ENCODE measurements at regions not wholly inside any gene's neighbourhood (a gene's known extent, or its start where the extent isn't known, plus 50 kb on each side); places are given as distances from the start of the nearest gene placed in this dataset.

GRCh38 chr11:29353833-29354232 is 663.0 kb downstream of the KCNA4 start:
- CTCF ChIA-PET = no interaction called here
- ATAC-seq (ENCODE audit: poor library complexity) = no peak
- no peaks in the 10 kb centered on the region for H3K9me3 ChIP-seq (ENCODE audit: control insufficient read depth in 1 of 2, insufficient read depth in 1 of 2, low read length in 2 of 2)
- no peaks in the 10 kb centered on the region for H3K36me3 ChIP-seq (ENCODE audit: insufficient read depth, low read length)
- intact Hi-C loops (cut with DNase I, micrococcal nuclease) = no loop called here
- Mint-ChIP-seq H3K9me3 (no peaks in the 10 kb centered on the region), H3K4me1 (ENCODE audit: low read depth) (no peaks in the 10 kb centered on the region), H3K27me3 (no peaks in the 10 kb centered on the region), H3K27ac (no peak overlapping the region), H3K4me3 (no peak overlapping the region), H3K36me3 (ENCODE audit: low read depth) (no peaks in the 10 kb centered on the region)
- DNase-seq = no peak
- no peaks in the 10 kb centered on the region for H3K4me1 ChIP-seq (ENCODE audit: insufficient read depth, low read length)
- no peak overlapping the region for H3K4me3 ChIP-seq (ENCODE audit: low read length)
- TF ChIP-seq CTCF (IDR thresholded peaks at IDR 0.05) = no peak
- H3K27ac ChIP-seq (ENCODE audit: low read depth in 1 of 2, low read length in 2 of 2) = no peak overlapping the region
- no peaks in the 10 kb centered on the region for H3K27me3 ChIP-seq (ENCODE audit: control insufficient read depth in 1 of 2, insufficient read depth in 2 of 2, low read length in 2 of 2)
- POLR2A ChIA-PET = no interaction called here

- Mint-ChIP-seq H3K4me1 (ENCODE audit: low read depth) (no peaks in the 10 kb centered on the region), H3K9me3 (no peaks in the 10 kb centered on the region), H3K36me3 (ENCODE audit: low read depth) (no peaks in the 10 kb centered on the region), H3K27me3 (no peaks in the 10 kb centered on the region), H3K4me3 (no peak overlapping the region), H3K27ac (no peak overlapping the region)
- ATAC-seq (ENCODE audit: poor library complexity) (no peak), DNase-seq (no peak)
- POLR2A ChIA-PET = no interaction called here
- CTCF ChIA-PET = no interaction called here
- Histone ChIP-seq H3K9me3 (ENCODE audit: control insufficient read depth in 1 of 2, insufficient read depth in 1 of 2, low read length in 2 of 2) (no peaks in the 10 kb centered on the region), H3K36me3 (ENCODE audit: insufficient read depth, low read length) (no peaks in the 10 kb centered on the region), H3K27me3 (ENCODE audit: control insufficient read depth in 1 of 2, insufficient read depth in 2 of 2, low read length in 2 of 2) (no peaks in the 10 kb centered on the region), H3K4me1 (ENCODE audit: insufficient read depth, low read length) (no peaks in the 10 kb centered on the region), H3K27ac (ENCODE audit: low read depth in 1 of 2, low read length in 2 of 2) (no peak overlapping the region), H3K4me3 (ENCODE audit: low read length) (no peak overlapping the region)
- intact Hi-C loops (cut with DNase I, micrococcal nuclease) = no loop called here
- no peak for TF ChIP-seq CTCF (IDR thresholded peaks at IDR 0.05)
Observed at GRCh38 chr11:29352273-29352795, 664.5 kb downstream of the KCNA4 start.

- DNase-seq (no peak), ATAC-seq (ENCODE audit: poor library complexity) (no peak)
- no peaks in the 10 kb centered on the region for H3K27me3 ChIP-seq (ENCODE audit: control insufficient read depth in 1 of 2, insufficient read depth in 2 of 2, low read length in 2 of 2)
- Mint-ChIP-seq H3K4me1 (ENCODE audit: low read depth) (no peaks in the 10 kb centered on the region), H3K36me3 (ENCODE audit: low read depth) (no peaks in the 10 kb centered on the region), H3K27me3 (no peaks in the 10 kb centered on the region), H3K9me3 (no peaks in the 10 kb centered on the region), H3K4me3 (no peak overlapping the region), H3K27ac (no peak overlapping the region)
- intact Hi-C loops (cut with DNase I, micrococcal nuclease) = no loop called here
- no peak overlapping the region for H3K4me3 ChIP-seq (ENCODE audit: low read length)
- CTCF ChIA-PET = no interaction called here
- no peak for TF ChIP-seq CTCF (IDR thresholded peaks at IDR 0.05)
- H3K4me1 ChIP-seq (ENCODE audit: insufficient read depth, low read length) = no peaks in the 10 kb centered on the region
- POLR2A ChIA-PET = no interaction called here
- H3K27ac ChIP-seq (ENCODE audit: low read depth in 1 of 2, low read length in 2 of 2) = no peak overlapping the region
- H3K36me3 ChIP-seq (ENCODE audit: insufficient read depth, low read length) = no peaks in the 10 kb centered on the region
- no peaks in the 10 kb centered on the region for H3K9me3 ChIP-seq (ENCODE audit: control insufficient read depth in 1 of 2, insufficient read depth in 1 of 2, low read length in 2 of 2)
Observed at GRCh38 chr11:29351301-29351873, 665.4 kb downstream of the KCNA4 start.

Data from CD4-positive, alpha-beta T cell (primary cell).